Neural crest cell (in vitro differentiated cells): ENCODE measurements at regions not wholly inside any gene's neighbourhood (a gene's known extent, or its start where the extent isn't known, plus 50 kb on each side); places are given as distances from the start of the nearest gene placed in this dataset.

Source experiments
- DNase-seq: peaks from one replicate; pipeline ENCODE4 v3.0.0; 2021; ENCODE audit warnings: low read depth, mixed read lengths, low spot score
- H3K27ac Mint-ChIP-seq: one replicate; pipeline ENCODE4 v1.8.0; 2021; ENCODE audit warnings: mild to moderate bottlenecking, mixed read lengths; ENCODE audit not compliant: unreplicated experiment
- H3K27me3 Mint-ChIP-seq: 2 replicates; pipeline ENCODE4 v1.8.0; 2021; ENCODE audit warnings: low read depth, mild to moderate bottlenecking, mixed read lengths
- H3K36me3 Mint-ChIP-seq: 2 replicates; pipeline ENCODE4 v1.8.0; 2021; ENCODE audit warnings: low read depth, mild to moderate bottlenecking, mixed read lengths
- H3K4me1 Mint-ChIP-seq: 2 replicates; pipeline ENCODE4 v1.8.0; 2021; ENCODE audit warnings: mixed read lengths
- H3K4me3 Mint-ChIP-seq: one replicate; pipeline ENCODE4 v1.8.0; 2021; ENCODE audit warnings: mild to moderate bottlenecking, mixed read lengths
- H3K9me3 Mint-ChIP-seq: 2 replicates; pipeline ENCODE4 v1.8.0; 2021; ENCODE audit warnings: mixed read lengths
- CTCF ChIP-seq: fragments of 200-600 bp; sonication (generic); conservative IDR thresholded peaks from 2 replicates; pipeline ENCODE4 v1.5.0; 2021; ENCODE audit warnings: antibody characterized with exemption, mild to moderate bottlenecking

GRCh38 chr6:88558981-88559380 is 392.8 kb upstream of the CNR1 start:
- H3K4me3 Mint-ChIP-seq, result no peak overlapping the region
- no peaks in the 10 kb centered on the region for H3K27me3 Mint-ChIP-seq
- H3K27ac Mint-ChIP-seq, result no peak overlapping the region
- H3K4me1 Mint-ChIP-seq, result no peaks in the 10 kb centered on the region
- no peaks in the 10 kb centered on the region for H3K9me3 Mint-ChIP-seq
- DNase-seq, result no peak
- H3K36me3 Mint-ChIP-seq, result no peaks in the 10 kb centered on the region
- TF ChIP-seq CTCF, result no peak

- H3K4me1 Mint-ChIP-seq, result no peaks in the 10 kb centered on the region
- no peak for DNase-seq
- H3K27ac Mint-ChIP-seq, result no peak overlapping the region
- H3K36me3 Mint-ChIP-seq, result no peaks in the 10 kb centered on the region
- H3K27me3 Mint-ChIP-seq, result no peaks in the 10 kb centered on the region
- no peaks in the 10 kb centered on the region for H3K9me3 Mint-ChIP-seq
- no peak for TF ChIP-seq CTCF
- no peak overlapping the region for H3K4me3 Mint-ChIP-seq
Observed at GRCh38 chr6:88556663-88557062, 390.5 kb upstream of the CNR1 start.

GRCh38 chr6:88548891-88549505 is 382.9 kb upstream of the CNR1 start:
- no peak overlapping the region for H3K27ac Mint-ChIP-seq
- peaks cover 3% of the 10 kb centered on the region for H3K27me3 Mint-ChIP-seq
- H3K9me3 Mint-ChIP-seq, result peaks cover 6% of the 10 kb centered on the region

GRCh38 chr6:88547768-88548167 is 381.6 kb upstream of the CNR1 start:
- no peak for TF ChIP-seq CTCF
- DNase-seq, result no peak
- peaks cover 3% of the 10 kb centered on the region for H3K27me3 Mint-ChIP-seq
- no peaks in the 10 kb centered on the region for H3K4me1 Mint-ChIP-seq
- H3K4me3 Mint-ChIP-seq, result no peak overlapping the region
- no peaks in the 10 kb centered on the region for H3K36me3 Mint-ChIP-seq
- peaks cover 6% of the 10 kb centered on the region for H3K9me3 Mint-ChIP-seq
- no peak overlapping the region for H3K27ac Mint-ChIP-seq

More at GRCh38 chr6:88548891-88549505, 382.9 kb upstream of the CNR1 start:
- Mint-ChIP-seq H3K36me3 (no peaks in the 10 kb centered on the region), H3K4me1 (no peaks in the 10 kb centered on the region), H3K4me3 (no peak overlapping the region)
- no peak for DNase-seq
- no peak for TF ChIP-seq CTCF

- no peak for TF ChIP-seq CTCF
- H3K36me3 Mint-ChIP-seq, result no peaks in the 10 kb centered on the region
- H3K4me1 Mint-ChIP-seq, result peaks cover 3% of the 10 kb centered on the region
- DNase-seq, result no peak
- H3K9me3 Mint-ChIP-seq, result peaks cover 6% of the 10 kb centered on the region
- H3K27ac Mint-ChIP-seq, result no peak overlapping the region
- H3K4me3 Mint-ChIP-seq, result no peak overlapping the region
- peaks cover 3% of the 10 kb centered on the region for H3K27me3 Mint-ChIP-seq
Observed at GRCh38 chr6:88545991-88546390, 379.8 kb upstream of the CNR1 start.
